Pancreas (tissue), 10 donors: ENCODE measurements at regions not wholly inside any gene's neighbourhood (a gene's known extent, or its start where the extent isn't known, plus 50 kb on each side); places are given as distances from the start of the nearest gene placed in this dataset.

ENCODE experiments used
- ATAC-seq, 4 donors: fragments of 200-7000 bp; cut with Tn5 transposase; one replicate each; pipeline versions ENCODE4 v1.8.0 to v1.9.1; 2020; ENCODE audit warnings: mild to moderate bottlenecking in 4 of 4, moderate library complexity in 4 of 4
- DNase-seq, 6 donors: peaks; one replicate each; pipeline ENCODE4 v3.0.0-alpha.2; 2020
- FAIRE-seq: peaks from 2 replicates; lab custom pipeline; 2012; peaks lifted over from hg19 to GRCh38; lab: Jason Lieb, UNC
- H3K27ac ChIP-seq, 4 donors: fragments of 200-600 bp; sonication (generic); 1 replicate in 3 of 4; 2 replicates in 1 of 4; pipeline versions ENCODE4 v1.5.0 to v1.8.0; 2020
- H3K27me3 ChIP-seq, 4 donors: fragments of 200-600 bp; one replicate each; pipeline ENCODE4 v1.8.0; 2021
- H3K36me3 ChIP-seq, 3 donors: fragments of 200-600 bp; sonication (generic) in 1 of 3; one replicate each; pipeline versions ENCODE4 v1.5.0 to v1.8.0; 2020 to 2021
- H3K4me1 ChIP-seq, 3 donors: fragments of 200-600 bp; one replicate each; pipeline ENCODE4 v1.8.0; 2021
- H3K4me3 ChIP-seq, 4 donors: fragments of 200-600 bp; sonication (generic) in 2 of 4; one replicate each; pipeline versions ENCODE4 v1.5.0 to v1.8.0; 2020 to 2021
- H3K9me3 ChIP-seq, 4 donors: fragments of 200-600 bp; one replicate each; pipeline ENCODE4 v1.8.0; 2021
- CTCF ChIP-seq, 4 donors: fragments of 200-600 bp; sonication (generic) in 3 of 4; IDR thresholded peaks; one replicate each; pipeline versions ENCODE4 v1.5.0 to v1.8.0; 2021; ENCODE audit warnings: antibody characterized with exemption in 4 of 4
- WGBS, 2 donors: extraction: QIAGEN DNeasy Blood & Tissue Kit; methylation state at CpG; one replicate each; pipeline ENCODE4 v1.1.7; 2013; 5-methylcytosine and 5-hydroxymethylcytosine counted together
- intact Hi-C, 3 donors: fragments of 100-400 bp; cut with DNase I; formaldehyde crosslinking; loops; one replicate each; pipeline versions ENCODE4 v1.11.1 to v1.14.2; 2022
- donor health status: healthy with polysubstance abuse.
- donor health status: DM: no; HTN: no; CAD: no; lungs with moderate emphysema.
- donor health status: DM: no; HTN: no; CAD: no.
- donor health status: control.
- donor health status: control.
- donor health status: Bipolar disorder and iron deficiency.
- donor health status: DM: yes; HTN: yes; CAD: no.
- donor health status: DM: no; HTN: no; CAD: no.
- donor health status: DM: no; HTN: no; CAD: no.
- donor health status: DM: yes; HTN: yes; CAD: no.

GRCh38 chr7:156582591-156583123 is 57.9 kb upstream of the RNF32 start:
- intact Hi-C loops = no loop called here
- TF ChIP-seq CTCF (IDR thresholded peaks at IDR 0.05) = no peak
- Histone ChIP-seq H3K9me3 (no peaks in the 10 kb centered on the region), H3K4me3 (no peak overlapping the region), H3K27me3 (no peaks in the 10 kb centered on the region), H3K36me3 (no peaks in the 10 kb centered on the region), H3K27ac (no peak overlapping the region), H3K4me1 (no peaks in the 10 kb centered on the region)
- WGBS, 2 donors = 93 to 95% methylated on average over 11 of the region's 11 CpGs
- FAIRE-seq (no peak), ATAC-seq (no peak), DNase-seq (no peak)

DNA sequence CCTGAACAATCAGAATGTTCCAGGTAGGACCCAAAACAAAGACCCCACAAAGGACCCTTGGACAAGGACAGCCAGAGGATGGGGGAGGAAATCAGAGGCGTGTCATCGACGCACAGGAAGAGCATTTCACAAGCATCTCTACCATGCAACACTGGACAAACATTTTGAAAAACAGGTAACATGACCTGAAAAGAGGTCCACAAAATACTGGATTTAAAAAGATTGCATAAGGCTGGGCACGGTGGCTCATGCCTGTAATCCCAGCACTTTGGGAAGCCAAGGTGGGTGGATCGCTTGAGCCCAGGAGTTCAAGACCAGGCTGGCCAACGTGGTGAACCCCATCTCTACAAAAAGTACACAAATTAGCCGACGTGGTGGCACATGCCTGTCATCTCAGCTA is 60.5 kb upstream of the RNF32 start:
- no peaks in the 10 kb centered on the region for H3K36me3 ChIP-seq
- no peaks in the 10 kb centered on the region for H3K4me1 ChIP-seq
- no peak for DNase-seq
- no peaks in the 10 kb centered on the region for H3K9me3 ChIP-seq
- no peak for TF ChIP-seq CTCF (IDR thresholded peaks at IDR 0.05)
- WGBS, 2 donors = 86 to 91% methylated on average over 8 of the region's 8 CpGs
- intact Hi-C loops = no loop called here
- H3K27ac ChIP-seq = no peak overlapping the region
- FAIRE-seq = no peak
- ATAC-seq = no peak
- H3K27me3 ChIP-seq = no peaks in the 10 kb centered on the region
- H3K4me3 ChIP-seq = no peak overlapping the region

GRCh38 chr7:156579566-156579965 is 61.0 kb upstream of the RNF32 start:
- FAIRE-seq (no peak), ATAC-seq (no peak), DNase-seq (no peak)
- Histone ChIP-seq H3K4me3 (no peak overlapping the region), H3K9me3 (no peaks in the 10 kb centered on the region), H3K27me3 (no peaks in the 10 kb centered on the region), H3K36me3 (no peaks in the 10 kb centered on the region), H3K4me1 (no peaks in the 10 kb centered on the region), H3K27ac (no peak overlapping the region)
- TF ChIP-seq CTCF (IDR thresholded peaks at IDR 0.05) = no peak
- intact Hi-C loops = no loop called here
- WGBS, 2 donors = 61 to 82% methylated on average over 8 of the region's 8 CpGs

- DNase-seq (no peak), ATAC-seq (no peak), FAIRE-seq (no peak)
- 67 to 73% methylated on average over 8 of the region's 8 CpGs for WGBS, 2 donors
- H3K27ac ChIP-seq = no peak overlapping the region
- no peak for TF ChIP-seq CTCF (IDR thresholded peaks at IDR 0.05)
- intact Hi-C loops = no loop called here
- no peaks in the 10 kb centered on the region for H3K27me3 ChIP-seq
- no peaks in the 10 kb centered on the region for H3K36me3 ChIP-seq
- no peaks in the 10 kb centered on the region for H3K9me3 ChIP-seq
- no peak overlapping the region for H3K4me3 ChIP-seq
- no peaks in the 10 kb centered on the region for H3K4me1 ChIP-seq
Observed at GRCh38 chr7:156578978-156579430, 61.6 kb upstream of the RNF32 start.

GRCh38 chr7:156578578-156578940 is 62.0 kb upstream of the RNF32 start:
- H3K36me3 ChIP-seq = no peaks in the 10 kb centered on the region
- intact Hi-C loops = no loop called here
- FAIRE-seq (no peak), ATAC-seq (no peak), DNase-seq (no peak)
- H3K4me1 ChIP-seq = no peaks in the 10 kb centered on the region
- 81 to 88% methylated on average over 23 of the region's 23 CpGs for WGBS, 2 donors
- H3K4me3 ChIP-seq = no peak overlapping the region
- no peaks in the 10 kb centered on the region for H3K9me3 ChIP-seq
- TF ChIP-seq CTCF (IDR thresholded peaks at IDR 0.05) = no peak
- no peaks in the 10 kb centered on the region for H3K27me3 ChIP-seq
- H3K27ac ChIP-seq = no peak overlapping the region
